ENCODE measurements at regions not wholly inside any gene's neighbourhood (a gene's known extent, or its start where the extent isn't known, plus 50 kb on each side); places are given as distances from the start of the nearest gene placed in this dataset.

DNA sequence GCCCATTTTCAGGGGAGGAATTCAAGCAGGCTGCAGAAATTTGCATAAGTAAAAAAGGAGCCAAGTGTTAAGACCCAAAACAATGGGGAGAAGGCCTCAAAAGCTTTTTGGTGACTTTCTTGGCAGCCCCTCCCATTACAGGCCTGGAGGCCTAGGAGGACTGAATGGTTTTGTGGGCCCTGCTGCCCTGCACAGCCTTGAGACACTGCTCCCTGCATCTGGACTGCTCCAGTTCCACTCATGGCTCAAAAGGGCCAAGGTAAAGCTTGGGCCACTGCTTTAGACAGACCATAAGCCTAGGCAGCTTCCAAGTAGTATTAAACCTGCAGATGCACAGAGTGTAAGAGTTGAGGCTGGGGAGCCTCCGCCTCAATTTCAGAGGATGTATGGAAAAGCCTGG is 501.6 kb downstream of the MID1IP1 start:
- DNase-seq (ENCODE audit: low read depth) = no peak
- TF ChIP-seq, protein P1, sequence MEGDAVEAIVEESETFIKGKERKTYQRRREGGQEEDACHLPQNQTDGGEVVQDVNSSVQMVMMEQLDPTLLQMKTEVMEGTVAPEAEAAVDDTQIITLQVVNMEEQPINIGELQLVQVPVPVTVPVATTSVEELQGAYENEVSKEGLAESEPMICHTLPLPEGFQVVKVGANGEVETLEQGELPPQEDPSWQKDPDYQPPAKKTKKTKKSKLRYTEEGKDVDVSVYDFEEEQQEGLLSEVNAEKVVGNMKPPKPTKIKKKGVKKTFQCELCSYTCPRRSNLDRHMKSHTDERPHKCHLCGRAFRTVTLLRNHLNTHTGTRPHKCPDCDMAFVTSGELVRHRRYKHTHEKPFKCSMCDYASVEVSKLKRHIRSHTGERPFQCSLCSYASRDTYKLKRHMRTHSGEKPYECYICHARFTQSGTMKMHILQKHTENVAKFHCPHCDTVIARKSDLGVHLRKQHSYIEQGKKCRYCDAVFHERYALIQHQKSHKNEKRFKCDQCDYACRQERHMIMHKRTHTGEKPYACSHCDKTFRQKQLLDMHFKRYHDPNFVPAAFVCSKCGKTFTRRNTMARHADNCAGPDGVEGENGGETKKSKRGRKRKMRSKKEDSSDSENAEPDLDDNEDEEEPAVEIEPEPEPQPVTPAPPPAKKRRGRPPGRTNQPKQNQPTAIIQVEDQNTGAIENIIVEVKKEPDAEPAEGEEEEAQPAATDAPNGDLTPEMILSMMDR (conservative IDR thresholded peaks at IDR 0.05; ENCODE audit: low read depth, low read length) = no peak
- no peak overlapping the region for H3K4me3 ChIP-seq (ENCODE audit: low read depth, low read length)

DNA sequence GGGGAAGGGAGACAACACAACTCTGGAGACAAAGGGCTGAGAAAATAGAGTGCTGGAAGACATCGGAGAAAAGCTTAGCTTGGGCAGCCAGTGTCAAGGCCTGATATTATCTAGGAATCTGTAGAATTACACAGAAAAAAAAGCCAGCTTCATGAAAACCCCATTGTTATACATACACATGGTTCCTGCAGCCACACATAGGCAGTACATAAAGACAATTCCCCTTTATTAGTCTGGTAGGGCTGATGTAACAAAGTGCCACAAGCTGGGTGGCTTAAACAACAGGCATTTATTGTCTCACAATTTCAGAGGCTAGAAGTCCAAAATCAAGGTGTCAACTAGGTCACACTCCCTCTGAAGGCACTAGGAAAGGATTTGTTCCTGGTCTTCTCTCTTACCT is 503.5 kb downstream of the MID1IP1 start:
- TF ChIP-seq, protein P1 (conservative IDR thresholded peaks at IDR 0.05; ENCODE audit: low read depth, low read length) = no peak
- DNase-seq (ENCODE audit: low read depth) = no peak
- no peak overlapping the region for H3K4me3 ChIP-seq (ENCODE audit: low read depth, low read length)

DNA sequence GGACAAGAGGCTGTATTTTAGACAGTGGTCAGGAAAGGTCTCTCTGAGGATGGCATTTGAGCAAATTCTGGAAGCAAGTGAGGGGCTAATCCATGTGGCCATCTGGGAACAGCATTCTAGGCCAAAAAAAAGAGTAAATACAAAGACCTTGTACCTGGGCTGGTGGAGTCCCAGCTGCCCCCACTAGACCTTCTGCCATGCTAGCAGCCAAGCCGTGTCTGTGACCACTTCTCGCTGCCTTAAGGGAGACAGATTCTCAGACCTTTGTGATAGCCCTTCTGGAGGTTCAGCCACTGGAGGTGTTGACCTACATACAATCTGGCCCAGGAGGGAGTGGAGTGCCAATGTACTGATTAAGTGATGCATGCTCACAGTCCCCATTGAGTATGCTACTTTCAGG is 506.2 kb downstream of the MID1IP1 start:
- DNase-seq (ENCODE audit: low read depth) = no peak
- H3K4me3 ChIP-seq (ENCODE audit: low read depth, low read length) = no peak overlapping the region
- TF ChIP-seq, protein P1 (conservative IDR thresholded peaks at IDR 0.05; ENCODE audit: low read depth, low read length) = no peak

DNA sequence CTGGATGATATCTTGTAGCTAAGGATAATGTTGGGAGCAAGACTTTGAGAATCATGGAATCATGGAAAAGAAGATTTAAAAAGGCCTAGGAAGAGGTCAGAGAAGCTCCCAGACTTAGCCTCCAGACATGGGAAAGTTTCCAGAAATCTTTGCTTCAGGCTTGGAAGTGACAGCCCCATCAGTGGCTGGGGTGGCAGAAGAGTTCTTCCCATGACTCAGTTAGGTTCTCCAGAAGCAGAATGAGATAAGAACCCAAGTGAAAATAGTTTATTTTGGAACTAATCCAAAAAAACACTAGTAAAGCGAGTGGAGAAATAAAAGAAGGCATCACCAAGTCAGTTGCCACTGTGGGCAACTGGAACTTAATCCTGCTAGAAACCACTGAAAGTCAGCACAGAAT is 506.9 kb downstream of the MID1IP1 start:
- DNase-seq (ENCODE audit: low read depth) = no peak
- TF ChIP-seq, protein P1 (conservative IDR thresholded peaks at IDR 0.05; ENCODE audit: low read depth, low read length) = no peak
- H3K4me3 ChIP-seq (ENCODE audit: low read depth, low read length) = no peak overlapping the region

DNA sequence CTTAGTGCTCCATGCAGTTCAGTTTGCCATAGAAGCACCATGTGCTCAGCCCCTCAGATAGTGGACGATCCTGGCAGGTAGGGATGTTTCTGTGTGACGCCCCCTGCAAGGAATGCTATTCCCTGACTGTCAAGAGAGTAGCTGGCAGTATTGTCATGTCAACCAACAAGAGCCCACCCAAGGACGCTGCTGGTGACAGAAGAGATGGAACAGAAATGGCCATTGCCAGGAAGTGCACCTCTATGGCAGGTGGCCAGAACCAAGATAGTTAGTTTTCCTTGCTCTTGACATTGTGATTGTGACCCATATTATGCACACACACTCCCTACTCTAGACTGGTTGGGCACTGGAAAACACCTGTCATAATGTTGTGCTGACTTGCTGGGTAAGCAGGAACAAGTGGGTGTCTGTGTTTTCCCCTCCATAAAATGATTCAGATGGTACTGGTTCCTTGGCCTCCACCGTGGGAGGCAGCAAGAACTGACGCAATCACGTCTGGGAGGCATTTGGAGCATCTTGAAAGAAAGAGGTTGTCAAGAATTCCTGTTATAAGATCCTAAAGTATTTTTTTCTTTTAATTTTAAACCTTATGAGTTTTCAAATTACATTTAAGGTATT is 507.9 kb downstream of the MID1IP1 start:
- TF ChIP-seq, protein P1 (conservative IDR thresholded peaks at IDR 0.05; ENCODE audit: low read depth, low read length) = no peak
- no peak overlapping the region for H3K4me3 ChIP-seq (ENCODE audit: low read depth, low read length)
- DNase-seq (ENCODE audit: low read depth) = peak; percentile 12

DNA sequence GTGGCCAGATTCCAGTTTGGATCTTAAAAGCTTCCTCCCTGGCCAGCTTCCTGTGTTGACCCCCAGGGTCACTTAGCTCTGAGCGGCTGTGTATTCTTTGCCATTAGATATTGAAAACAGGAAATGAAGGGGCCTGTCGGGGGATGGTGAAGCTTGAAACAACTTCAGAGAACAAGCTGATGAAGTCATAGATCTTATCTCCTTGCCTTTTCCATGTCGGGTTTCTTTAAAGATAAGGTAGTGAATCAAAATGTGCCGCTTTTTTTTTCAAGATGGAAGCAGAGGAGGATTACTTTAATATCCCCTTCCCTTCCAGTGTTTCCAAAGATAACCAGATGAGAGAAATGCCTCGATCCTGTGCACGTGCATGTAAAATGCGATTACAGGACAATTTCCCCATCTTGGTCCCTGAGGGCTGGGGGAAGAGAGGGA is 508.5 kb downstream of the MID1IP1 start:
- no peak for DNase-seq (ENCODE audit: low read depth)
- TF ChIP-seq, protein P1 (conservative IDR thresholded peaks at IDR 0.05; ENCODE audit: low read depth, low read length) = no peak
- no peak overlapping the region for H3K4me3 ChIP-seq (ENCODE audit: low read depth, low read length)

DNA sequence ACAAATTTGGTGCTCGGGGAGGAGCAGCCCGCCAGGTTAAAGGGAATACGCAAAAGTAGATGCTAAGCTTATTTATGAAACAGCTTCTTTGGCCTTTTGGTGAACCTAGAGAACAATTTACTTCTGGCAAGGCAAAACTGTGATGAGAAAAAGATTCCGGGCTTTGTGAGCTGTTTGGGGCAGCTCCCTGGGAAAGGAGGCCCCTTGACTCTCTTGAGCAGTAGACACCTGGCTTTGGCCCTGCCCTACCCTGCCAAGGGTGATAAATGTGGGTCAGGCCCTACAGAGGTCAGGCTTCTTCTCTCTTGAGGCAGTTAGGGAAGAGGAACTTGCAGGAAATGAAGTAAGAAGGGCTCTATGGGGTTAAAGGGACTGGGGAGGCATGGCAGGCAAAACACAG is 509.6 kb downstream of the MID1IP1 start:
- DNase-seq (ENCODE audit: low read depth) = no peak
- TF ChIP-seq, protein P1 (conservative IDR thresholded peaks at IDR 0.05; ENCODE audit: low read depth, low read length) = no peak
- no peak overlapping the region for H3K4me3 ChIP-seq (ENCODE audit: low read depth, low read length)
